Left lung (tissue), 4 donors: ENCODE measurements at regions not wholly inside any gene's neighbourhood (a gene's known extent, or its start where the extent isn't known, plus 50 kb on each side); places are given as distances from the start of the nearest gene placed in this dataset.

Experiments
- ATAC-seq: fragments of 200-7000 bp; cut with Tn5 transposase; one replicate; pipeline ENCODE4 v1.9.1; 2020; ENCODE audit warnings: moderate library complexity
- DNase-seq, 4 donors: peaks; one replicate each; pipeline ENCODE4 v3.0.0-alpha.2; 2013 to 2020
- H3K27ac ChIP-seq, 2 donors: fragments of 200-600 bp; sonication (generic) in 1 of 2; one replicate each; pipeline versions ENCODE4 v1.5.0 to v1.8.0; 2020 to 2021
- H3K27me3 ChIP-seq, 2 donors: fragments of 200-600 bp; sonication (generic) in 1 of 2; one replicate each; pipeline versions ENCODE4 v1.5.0 to v1.8.0; 2020 to 2021
- H3K36me3 ChIP-seq, 2 donors: fragments of 200-600 bp; sonication (generic) in 1 of 2; one replicate each; pipeline versions ENCODE4 v1.5.0 to v1.8.0; 2020 to 2021
- H3K4me1 ChIP-seq, 2 donors: fragments of 200-600 bp; one replicate each; pipeline ENCODE4 v1.8.0; 2021
- H3K4me3 ChIP-seq, 2 donors: fragments of 200-600 bp; sonication (generic) in 1 of 2; one replicate each; pipeline versions ENCODE4 v1.5.0 to v1.8.0; 2020 to 2021; ENCODE audit warnings: mild to moderate bottlenecking in 1 of 2
- H3K9me3 ChIP-seq, 2 donors: fragments of 200-600 bp; sonication (generic) in 1 of 2; one replicate each; pipeline versions ENCODE4 v1.5.0 to v1.8.0; 2020 to 2021
- intact Hi-C, 2 donors: fragments of 100-400 bp; cut with DNase I; formaldehyde crosslinking; loops; one replicate each; pipeline versions ENCODE4 v1.11.2 to v1.14.2; 2022
- TF ChIP-seq, protein P1 (sequence below), 2 donors: fragments of 200-600 bp; sonication (generic) in 1 of 2; IDR thresholded peaks; one replicate each; pipeline versions ENCODE4 v1.5.0 to v1.8.0; 2021; ENCODE audit warnings: antibody characterized with exemption in 2 of 2
- donor health status: DM: no; HTN: yes; CAD: no.
- donor health status: DM: no; HTN: no; CAD: no.

DNA sequence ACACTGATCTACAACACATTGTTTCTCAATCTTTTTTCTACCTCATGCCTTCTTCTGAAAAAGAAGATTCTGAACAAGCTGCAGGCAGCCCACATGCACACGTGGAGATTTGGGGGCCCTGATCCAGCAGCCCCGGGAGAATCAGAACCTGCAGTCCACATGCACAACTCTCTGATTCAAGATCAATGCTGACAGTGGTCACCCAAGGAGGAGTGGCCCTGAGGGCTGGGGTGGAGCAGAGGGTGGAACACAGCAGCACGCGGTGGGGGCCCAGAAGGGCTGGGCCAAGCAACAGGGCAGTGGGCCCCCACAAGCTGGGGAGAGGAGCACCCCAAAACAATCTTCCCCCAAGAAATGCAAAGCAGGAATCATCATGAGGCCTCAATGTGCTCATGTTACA, 202.1 kb upstream of the NSMCE3 start:
- TF ChIP-seq, protein P1, sequence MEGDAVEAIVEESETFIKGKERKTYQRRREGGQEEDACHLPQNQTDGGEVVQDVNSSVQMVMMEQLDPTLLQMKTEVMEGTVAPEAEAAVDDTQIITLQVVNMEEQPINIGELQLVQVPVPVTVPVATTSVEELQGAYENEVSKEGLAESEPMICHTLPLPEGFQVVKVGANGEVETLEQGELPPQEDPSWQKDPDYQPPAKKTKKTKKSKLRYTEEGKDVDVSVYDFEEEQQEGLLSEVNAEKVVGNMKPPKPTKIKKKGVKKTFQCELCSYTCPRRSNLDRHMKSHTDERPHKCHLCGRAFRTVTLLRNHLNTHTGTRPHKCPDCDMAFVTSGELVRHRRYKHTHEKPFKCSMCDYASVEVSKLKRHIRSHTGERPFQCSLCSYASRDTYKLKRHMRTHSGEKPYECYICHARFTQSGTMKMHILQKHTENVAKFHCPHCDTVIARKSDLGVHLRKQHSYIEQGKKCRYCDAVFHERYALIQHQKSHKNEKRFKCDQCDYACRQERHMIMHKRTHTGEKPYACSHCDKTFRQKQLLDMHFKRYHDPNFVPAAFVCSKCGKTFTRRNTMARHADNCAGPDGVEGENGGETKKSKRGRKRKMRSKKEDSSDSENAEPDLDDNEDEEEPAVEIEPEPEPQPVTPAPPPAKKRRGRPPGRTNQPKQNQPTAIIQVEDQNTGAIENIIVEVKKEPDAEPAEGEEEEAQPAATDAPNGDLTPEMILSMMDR (IDR thresholded peaks at IDR 0.05) = no peak
- Histone ChIP-seq H3K36me3 (no peaks in the 10 kb centered on the region), H3K27ac (no peak overlapping the region), H3K27me3 (no peaks in the 10 kb centered on the region), H3K4me3 (no peak overlapping the region), H3K9me3 (no peaks in the 10 kb centered on the region), H3K4me1 (no peaks in the 10 kb centered on the region)
- no peak for DNase-seq
- intact Hi-C loops = no loop called here
- ATAC-seq = no peak

DNA sequence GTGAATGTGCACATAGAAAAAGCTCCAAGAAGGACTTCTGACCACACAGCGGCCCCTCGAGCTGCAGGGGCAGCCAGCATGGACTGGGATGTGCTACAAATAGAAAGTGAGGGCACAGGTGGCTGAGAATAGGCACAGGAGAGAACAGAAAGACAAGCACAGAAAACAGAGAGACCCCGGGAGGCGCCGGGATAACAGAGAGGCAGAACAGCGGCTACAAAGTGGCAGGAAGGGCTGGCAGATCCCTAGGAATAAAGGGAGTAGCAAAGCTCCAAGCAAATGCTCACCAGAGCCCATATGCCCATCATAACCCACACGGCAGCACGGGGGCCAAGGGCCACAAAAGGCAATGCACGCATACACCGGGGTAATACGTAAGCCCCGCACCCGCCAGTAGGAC, 201.7 kb upstream of the NSMCE3 start:
- no peak overlapping the region for H3K4me3 ChIP-seq
- intact Hi-C loops = no loop called here
- H3K27ac ChIP-seq = no peak overlapping the region
- DNase-seq = no peak
- TF ChIP-seq, protein P1 (IDR thresholded peaks at IDR 0.05) = no peak
- no peaks in the 10 kb centered on the region for H3K9me3 ChIP-seq
- no peak for ATAC-seq
- H3K4me1 ChIP-seq = no peaks in the 10 kb centered on the region
- H3K36me3 ChIP-seq = no peaks in the 10 kb centered on the region
- H3K27me3 ChIP-seq = no peaks in the 10 kb centered on the region

DNA sequence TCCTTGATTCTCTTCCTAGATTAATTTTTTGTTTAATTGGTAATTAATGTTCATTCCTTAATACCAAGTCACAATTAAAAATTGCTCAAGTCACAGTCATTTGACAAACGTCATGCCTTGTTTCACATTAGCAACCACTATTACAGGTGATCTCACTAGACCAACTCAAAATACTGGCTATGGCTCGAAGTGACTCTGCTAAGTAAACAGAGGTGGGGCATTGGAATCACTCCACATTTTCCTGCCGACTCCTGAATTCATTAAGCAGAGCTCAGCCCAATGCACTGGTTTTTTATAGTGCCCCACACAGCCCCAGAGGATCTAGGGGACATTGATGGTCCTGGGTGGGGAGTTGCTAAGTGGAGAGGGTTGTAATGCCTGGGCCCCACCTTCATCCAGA, 201.2 kb upstream of the NSMCE3 start:
- no peak overlapping the region for H3K4me3 ChIP-seq
- no peak overlapping the region for H3K27ac ChIP-seq
- H3K4me1 ChIP-seq = no peaks in the 10 kb centered on the region
- DNase-seq (peak in 1 of 4 donors; percentile 53), ATAC-seq (peak; percentile 85)
- H3K27me3 ChIP-seq = no peaks in the 10 kb centered on the region
- H3K36me3 ChIP-seq = no peaks in the 10 kb centered on the region
- H3K9me3 ChIP-seq = no peaks in the 10 kb centered on the region
- TF ChIP-seq, protein P1 (IDR thresholded peaks at IDR 0.05) = no peak
- intact Hi-C loops = no loop called here

DNA sequence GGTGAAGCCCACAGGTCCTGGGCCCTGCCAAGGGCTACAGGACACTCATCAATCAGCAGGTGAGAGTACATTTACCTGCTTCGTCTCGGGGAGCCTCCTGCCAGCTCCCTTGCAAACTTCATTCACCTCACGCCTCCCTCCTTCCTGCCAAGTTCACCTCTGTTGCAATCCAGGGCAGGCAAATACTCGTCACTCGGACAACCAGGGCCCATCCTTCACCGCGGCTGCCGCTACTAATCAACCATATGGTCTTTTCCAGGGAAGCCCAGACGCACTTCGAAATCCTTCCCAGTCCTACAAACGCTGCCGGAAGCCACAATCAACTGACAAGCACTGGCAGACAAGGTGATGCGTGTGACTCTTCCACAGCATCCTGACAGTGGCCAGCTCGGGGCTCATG, 200.7 kb upstream of the NSMCE3 start:
- peak; percentile 16 for ATAC-seq
- no peak overlapping the region for H3K4me3 ChIP-seq
- intact Hi-C loops = no loop called here
- H3K9me3 ChIP-seq = no peaks in the 10 kb centered on the region
- no peaks in the 10 kb centered on the region for H3K4me1 ChIP-seq
- H3K36me3 ChIP-seq = no peaks in the 10 kb centered on the region
- no peak for DNase-seq
- TF ChIP-seq, protein P1 (IDR thresholded peaks at IDR 0.05) = no peak
- H3K27me3 ChIP-seq = no peaks in the 10 kb centered on the region
- no peak overlapping the region for H3K27ac ChIP-seq

DNA sequence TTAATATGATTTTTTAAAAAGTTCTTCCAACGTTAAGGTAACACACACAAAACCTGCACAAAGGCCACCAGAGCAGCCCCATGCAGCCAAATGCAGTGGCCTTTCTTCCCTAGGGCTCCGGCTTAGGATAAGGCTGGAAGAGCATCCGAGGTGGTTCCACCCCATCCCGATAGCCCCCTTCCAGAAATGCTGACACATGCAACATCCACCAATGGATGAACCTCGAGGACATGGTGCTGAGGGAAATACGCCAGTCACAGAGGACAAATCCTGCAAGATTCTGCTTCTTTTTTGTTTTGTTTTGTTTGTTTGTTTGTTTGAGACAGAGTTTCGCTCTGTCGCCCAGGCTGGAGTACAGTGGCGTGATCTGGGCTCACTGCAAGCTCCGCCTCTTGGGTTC, 199.3 kb upstream of the NSMCE3 start:
- no peaks in the 10 kb centered on the region for H3K27me3 ChIP-seq
- intact Hi-C loops = no loop called here
- no peak overlapping the region for H3K27ac ChIP-seq
- no peaks in the 10 kb centered on the region for H3K36me3 ChIP-seq
- TF ChIP-seq, protein P1 (IDR thresholded peaks at IDR 0.05) = no peak
- H3K4me1 ChIP-seq = no peaks in the 10 kb centered on the region
- DNase-seq = no peak
- ATAC-seq = no peak
- H3K4me3 ChIP-seq = no peak overlapping the region
- no peaks in the 10 kb centered on the region for H3K9me3 ChIP-seq
